Esophagus mucosa (tissue), 1 donor: ENCODE measurements at regions not wholly inside any gene's neighbourhood (a gene's known extent, or its start where the extent isn't known, plus 50 kb on each side); places are given as distances from the start of the nearest gene placed in this dataset.

ENCODE experiments used
- ATAC-seq: fragments of 200-7000 bp; cut with Tn5 transposase; one replicate; pipeline ENCODE4 v1.9.1; 2020
- donor health status: DM: yes; HTN: yes; CAD: no.

DNA sequence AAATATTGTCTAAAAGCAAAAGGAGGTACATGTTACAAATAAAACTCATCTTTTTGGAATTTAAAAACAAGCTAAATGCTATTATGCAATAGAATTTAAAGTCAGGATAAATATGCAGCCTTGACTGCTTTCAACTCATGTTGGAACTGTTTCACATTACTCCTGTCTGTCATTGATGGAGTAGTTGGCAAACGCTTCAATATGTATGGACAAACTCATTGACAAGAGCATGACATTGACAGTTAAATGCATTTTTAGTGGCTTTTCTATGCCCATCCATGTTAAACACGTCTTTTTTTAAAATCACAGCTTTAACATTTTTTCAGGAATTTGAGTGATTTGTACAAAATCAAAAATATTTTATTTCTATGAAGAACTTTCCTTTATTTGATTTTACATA is 1560.5 kb downstream of the KCNT2 start:
- no peak for ATAC-seq

DNA sequence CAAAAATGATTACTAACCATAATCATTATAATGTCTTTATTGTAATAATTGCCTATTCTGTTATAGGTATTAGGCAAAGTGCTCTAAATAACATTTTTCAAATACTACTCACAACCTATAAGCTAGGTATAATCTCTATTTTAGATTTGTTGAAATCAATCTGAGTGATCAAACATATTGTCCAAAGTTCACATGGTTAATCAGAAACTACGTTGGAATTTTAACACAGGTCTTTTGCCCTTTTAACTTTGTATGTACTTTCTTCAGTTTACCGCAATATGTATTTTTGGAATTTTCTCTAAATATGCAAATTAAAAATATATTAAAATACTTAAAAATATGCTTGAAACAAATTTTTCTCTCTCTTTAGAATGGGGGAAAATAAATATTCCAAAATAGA is 1563.2 kb downstream of the KCNT2 start:
- no peak for ATAC-seq

DNA sequence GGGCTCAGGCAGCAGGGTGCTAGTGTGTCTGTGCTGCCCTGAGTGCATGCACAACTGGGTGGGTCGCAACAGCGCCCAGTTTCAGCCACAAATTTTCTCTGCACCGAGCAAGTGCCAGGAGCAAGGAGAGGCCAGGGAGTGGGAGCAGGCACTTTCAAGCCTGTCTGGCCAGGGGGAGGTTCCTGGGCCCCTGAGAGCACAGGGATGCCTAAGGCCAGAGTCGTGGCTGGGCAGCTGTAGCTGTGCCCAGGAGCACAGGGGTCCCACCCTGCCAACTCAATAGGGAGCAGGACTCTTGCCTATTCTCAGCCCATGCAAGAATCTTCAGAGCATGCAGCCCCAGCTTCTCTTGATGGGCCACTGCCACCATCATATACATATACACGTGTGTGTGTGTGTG is 1577.4 kb downstream of the KCNT2 start:
- no peak for ATAC-seq

DNA sequence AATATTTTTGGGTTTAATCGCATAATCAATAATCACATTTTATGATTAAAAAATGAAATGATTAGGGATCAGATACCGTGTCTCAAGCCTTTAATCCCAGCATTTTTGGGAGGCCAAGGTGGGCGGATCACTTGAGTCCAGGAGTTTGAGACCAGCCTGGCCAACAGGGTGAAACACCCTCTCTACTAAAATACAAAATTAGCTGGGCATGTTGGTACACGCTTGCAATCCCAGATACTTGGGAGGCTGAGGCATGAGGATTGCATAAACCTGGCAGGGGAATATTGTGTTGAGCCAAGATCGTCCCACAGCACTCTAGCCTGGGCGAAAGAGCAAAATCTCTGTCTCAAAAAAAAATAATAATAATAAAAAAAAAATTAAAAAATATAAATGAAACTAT is 1581.4 kb downstream of the KCNT2 start:
- no peak for ATAC-seq

DNA sequence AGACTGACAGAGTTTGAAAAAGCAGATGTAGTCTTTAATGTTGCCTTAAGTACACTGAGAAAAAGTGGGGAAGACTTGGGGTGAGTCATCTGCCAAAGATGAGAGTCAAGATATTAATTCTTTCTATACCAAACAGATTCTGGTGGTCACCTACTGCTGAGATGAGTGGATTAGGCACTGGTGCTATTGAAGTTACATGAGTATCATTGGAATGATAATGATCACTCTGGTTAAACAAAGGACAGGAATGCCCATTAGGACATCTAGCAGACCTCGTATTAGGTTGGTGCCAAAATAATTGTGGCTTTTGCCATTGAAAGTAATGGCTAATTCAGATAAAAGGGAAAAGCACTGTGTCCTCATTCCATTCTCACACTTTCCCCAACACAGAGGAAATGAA is 1588.9 kb downstream of the KCNT2 start:
- ATAC-seq = no peak

DNA sequence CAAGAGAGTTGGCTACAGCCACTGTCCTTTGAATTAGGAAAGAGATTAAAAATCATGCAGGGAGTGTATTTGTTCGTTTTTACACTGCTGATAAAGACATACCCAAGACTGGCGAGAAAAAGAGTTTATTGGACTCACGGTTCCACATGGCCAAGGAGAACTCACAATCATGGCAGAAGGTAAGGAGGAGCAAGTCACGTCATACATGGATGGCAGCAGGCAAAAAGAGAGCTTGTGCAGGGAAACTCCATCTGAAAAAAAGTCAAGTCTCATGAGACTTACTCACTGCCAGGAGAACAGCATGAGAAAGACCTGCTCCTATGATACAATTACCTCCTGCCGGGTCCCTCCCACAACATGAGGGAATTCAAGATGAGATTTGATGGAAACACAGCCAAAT is 1595.2 kb downstream of the KCNT2 start:
- no peak for ATAC-seq

DNA sequence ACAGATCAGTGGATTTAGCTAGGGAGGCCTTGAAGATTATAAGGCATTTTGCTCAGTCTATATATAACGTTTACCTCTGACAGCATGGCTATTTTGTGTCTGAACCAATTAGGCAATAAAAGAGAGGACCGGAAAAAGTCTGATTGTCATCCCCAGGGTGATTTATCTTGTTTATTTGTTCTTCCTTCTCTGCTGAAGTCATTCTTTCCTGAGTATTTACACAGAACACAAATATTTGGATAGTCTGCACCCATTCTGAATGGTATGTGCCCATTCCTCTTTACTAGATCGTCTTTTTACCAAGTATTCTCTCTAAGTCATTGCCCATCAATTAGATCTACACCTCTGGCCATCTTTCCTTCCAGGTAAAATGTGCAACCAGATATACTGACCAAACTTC is 1602.9 kb downstream of the KCNT2 start:
- ATAC-seq = no peak

DNA sequence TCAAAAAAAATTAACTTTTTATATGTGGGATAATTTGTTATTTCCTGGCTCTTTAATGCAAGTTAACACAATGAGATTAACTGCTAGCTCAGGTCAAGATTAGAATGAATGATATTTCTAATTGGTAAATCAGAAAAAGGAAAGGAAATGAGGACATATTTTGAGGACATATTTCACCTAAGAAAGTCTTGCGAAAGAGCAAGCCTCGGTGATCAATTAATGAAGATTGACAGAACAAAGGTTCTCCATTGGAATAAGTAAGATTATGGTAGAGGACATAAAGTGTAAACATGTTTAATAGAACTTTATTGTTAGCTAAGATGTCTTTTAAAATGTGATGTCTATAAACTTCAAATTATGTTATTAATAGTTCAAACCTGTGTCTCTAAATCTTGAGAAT is 1617.8 kb downstream of the KCNT2 start:
- ATAC-seq = no peak

DNA sequence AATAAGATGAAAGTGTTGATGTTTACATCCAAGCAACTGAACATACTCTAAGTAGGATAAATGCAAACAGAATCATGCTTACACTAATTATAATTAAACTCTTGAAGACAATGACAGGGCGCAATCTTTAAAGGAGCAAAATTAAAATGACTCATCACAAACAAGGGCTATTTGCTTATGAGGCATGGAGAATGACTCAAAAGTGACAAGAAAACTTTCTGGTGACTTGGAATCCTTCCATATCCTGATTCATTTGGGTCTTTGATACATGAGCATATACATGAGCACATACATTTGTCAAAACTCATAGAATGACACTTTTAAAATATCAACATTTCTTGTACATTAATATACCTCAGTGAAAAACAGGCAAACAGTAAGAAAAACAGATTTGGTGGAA is 1632.3 kb downstream of the KCNT2 start:
- ATAC-seq = peak; percentile 20

DNA sequence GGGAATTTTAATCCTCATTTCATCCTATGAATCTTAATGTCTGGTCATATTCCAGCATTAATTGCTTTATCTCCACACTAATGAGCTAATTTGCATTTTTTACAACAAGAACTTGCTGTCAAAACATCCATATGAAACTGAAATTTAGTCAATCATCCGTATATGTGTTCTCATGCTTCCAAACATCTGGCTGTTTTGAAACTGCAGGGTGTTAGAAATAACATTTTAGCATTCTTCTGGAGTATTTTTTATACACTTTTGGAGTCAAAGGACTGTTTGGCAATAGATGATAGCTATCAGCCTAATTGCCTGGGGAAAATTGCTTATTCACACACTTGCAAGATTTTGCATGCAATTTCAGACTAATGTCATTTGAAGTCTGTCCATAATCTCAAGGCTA is 1639.3 kb downstream of the KCNT2 start:
- no peak for ATAC-seq

DNA sequence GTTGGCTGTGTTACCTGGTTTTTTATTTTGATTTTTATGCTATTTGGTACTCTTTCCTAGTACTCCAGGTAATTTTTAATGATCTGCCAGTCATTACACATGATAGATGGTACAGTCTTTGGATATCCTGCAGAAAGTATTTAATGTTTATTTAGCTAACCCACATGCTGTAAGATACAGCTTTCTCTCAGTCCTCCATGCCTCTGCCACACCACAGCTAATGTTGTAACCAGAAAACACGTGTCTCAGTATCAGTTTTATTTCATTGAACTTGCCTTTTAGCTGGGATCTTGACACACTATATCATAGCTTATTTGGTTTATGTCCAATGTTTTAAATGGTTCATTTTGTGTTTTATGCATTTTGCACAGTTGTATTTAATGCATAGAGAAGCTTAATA is 1648.4 kb downstream of the KCNT2 start:
- ATAC-seq = no peak

DNA sequence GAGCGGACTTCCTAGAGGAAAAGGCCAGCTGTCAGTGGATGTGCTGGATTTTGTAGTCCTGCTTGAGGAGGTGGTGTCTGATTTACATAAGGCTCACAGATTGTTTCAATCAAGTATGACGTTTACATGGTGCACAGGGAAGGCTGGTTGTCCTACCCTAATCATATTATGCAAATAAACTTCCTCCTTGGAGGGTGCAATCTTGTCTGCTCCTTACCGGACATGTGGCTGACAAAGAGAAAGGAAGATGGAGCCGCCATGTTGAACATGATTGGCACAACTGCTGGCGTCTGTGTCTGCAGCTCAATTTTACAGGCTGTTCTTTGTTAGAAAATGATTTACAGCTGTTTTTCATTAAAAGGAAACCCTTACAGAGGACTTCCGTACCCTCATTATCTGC is 1656.1 kb downstream of the KCNT2 start:
- ATAC-seq = no peak

DNA sequence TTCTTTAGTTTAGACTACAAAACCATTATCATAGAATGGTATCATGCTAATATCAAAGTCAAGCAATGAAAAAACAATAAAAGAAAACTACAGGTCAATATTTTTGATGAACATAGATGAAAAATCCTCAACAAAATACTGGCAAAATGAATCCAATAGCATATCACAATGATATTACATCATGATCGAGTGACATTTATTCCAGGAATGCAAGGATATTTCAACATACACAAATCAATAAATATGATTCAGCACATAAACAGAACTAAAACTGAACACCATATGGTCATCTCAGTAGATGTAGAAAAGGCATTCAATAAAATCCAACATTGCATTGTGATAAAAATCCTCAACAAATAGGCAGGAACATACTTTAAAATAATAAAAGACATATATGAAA is 1657.7 kb downstream of the KCNT2 start:
- ATAC-seq = no peak

DNA sequence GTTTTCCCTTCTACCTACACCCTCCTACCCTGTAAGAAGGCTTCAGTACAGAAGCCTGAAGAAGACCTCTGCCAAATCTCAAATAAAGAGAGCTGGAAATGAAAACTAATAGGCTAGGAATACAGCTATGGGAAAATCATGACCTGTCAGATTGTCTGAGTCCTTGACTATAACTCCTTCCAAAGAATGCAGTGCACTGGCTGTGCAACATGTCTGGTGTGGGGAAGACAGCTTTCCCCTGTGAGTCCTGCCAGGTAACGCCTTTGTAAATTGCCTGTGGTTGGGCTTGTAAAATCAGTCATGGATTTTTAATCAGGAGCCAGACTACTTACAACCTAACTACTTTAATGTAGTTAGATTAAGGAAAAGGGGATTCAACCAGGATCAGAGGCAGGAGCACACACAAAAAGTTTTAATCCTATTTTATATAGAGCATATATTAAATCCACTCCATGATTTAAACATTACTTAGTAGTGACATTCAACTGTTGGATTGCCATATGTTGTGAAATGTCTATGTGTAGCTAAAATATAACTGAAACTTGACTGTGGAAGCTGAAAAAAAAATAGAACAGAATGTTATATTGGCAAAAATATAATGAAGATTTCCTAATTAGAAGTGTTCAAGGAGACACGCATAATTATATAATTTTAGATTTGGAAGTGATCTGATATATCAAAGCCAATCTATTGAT is 1667.8 kb downstream of the KCNT2 start:
- ATAC-seq = no peak

DNA sequence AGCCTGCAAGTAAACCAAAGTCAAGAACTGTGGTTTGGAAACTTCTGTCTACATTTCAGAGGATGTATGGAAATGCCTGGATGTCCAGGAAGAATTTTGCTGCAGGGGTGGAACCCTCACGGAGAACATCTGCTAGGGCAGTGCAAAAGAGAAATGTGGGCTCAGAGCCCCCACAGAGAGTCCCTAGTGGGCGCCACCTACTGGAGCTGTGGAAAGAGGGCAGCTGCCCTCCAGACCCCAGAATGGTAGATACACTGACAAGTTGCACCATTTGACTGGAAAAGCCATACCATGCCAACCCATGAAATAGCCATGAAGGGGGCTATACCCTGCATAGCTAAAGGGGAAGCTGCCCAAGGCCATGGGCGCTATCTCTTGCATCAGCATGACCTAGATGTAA is 1672.4 kb downstream of the KCNT2 start:
- ATAC-seq = no peak

DNA sequence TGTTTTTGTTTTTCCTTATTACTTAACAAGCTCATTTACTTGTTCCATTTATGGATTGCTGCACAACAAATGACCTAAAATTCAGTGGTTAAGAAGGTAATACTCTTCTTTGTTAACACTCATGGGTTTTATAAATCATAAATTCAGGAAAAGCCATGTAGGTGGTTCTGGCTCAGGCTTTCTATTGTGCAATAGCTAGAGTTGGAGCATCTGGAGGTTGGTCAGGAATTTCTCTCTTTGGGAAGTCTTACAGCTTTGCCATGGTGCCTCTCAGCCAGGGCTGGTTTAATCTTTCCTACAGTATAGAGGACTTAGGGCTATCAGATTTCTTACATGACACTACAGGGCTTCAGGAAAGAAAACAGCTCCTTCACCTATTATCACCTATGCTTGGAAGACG is 1677.1 kb downstream of the KCNT2 start:
- no peak for ATAC-seq

DNA sequence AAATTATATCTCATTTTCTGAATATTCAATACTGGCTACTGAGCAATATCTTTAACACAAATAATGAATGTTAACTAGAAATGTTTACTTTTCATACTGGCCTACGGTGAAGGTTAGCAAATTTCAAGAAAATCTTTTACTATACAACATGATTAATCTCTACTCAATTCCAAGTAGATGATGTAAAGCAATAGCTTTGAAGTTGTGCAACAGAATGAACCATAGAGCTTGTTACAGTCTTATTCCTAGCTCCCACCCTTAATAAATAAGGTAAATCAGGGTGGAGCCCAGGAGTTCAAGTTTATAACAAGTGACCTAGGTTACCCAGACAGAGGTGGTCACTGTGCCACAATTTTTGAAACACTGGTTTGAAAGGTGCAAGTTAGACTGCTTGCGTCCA is 1678.1 kb downstream of the KCNT2 start:
- no peak for ATAC-seq

DNA sequence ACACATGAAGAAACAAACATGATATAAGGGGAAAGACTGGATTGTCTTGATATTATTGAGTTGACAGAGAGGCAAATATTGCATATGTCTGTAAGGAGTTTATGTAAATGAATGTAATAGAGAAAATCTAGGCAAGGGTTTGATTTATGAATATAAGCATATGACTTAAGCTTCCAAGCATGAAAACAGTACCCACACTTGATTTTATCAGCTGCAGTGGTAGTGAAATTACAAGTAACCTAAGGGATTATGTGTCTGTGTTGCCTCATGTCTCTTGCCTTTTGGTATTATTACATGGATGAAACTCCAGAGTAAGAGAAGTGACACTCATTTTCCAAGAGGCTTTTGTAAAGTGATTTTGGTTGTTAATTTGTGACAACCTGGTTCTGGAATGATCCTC is 1678.9 kb downstream of the KCNT2 start:
- no peak for ATAC-seq

DNA sequence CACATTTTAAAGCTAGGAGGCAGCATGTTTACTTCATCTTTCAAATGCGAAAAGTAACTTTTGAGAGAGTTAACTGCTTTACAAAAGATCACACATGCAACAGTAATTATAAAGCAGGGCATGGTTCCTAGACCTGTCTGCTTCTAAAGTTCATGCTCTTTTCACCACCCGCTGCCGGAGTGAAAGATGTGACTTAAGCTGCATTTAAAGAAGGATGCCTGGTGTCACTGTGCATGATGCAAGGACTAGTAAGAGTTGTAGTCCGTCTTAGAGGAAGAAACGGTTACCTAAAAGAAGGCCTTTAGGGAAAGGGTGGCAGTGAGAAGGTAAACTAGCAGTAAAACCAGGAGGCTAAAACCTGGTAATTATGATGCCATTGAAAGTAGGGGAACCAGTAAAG is 1689.1 kb downstream of the KCNT2 start:
- no peak for ATAC-seq

DNA sequence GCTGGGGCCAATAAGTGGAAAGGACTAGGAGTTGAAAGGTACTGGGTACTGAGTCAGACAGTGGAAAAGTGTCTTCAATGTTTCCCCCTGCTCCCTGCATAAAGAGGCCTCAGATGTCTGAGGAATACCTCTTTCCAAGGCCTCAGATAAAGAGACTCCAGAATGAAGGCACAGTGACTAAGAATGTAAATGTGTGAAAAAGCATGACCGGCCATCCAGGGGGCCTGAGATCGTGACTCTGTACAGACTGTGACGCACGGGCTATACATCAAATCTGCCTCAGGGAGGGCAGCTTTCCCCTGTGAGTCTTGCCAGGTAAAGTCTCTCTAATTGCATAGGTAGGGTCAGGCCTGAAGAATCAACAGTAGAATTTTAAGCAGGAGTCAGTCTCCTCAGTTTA is 1690.5 kb downstream of the KCNT2 start:
- no peak for ATAC-seq

DNA sequence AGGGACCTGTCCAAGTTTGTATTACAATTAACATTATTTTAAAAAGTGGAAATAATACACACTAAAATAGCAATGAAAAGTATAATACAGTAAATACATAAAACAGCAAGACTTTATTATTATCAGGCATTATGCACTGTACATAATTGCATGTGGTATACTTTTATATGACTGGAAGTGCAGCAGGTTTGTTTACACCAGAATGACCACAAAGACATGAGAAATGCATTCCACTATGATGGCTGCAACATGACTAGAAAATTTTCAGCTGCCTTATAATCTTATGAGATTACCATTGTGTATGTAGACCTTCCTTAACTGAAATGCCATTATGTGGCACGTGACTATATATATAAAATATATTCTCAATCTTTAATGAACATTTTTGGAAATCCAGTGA is 1699.6 kb downstream of the KCNT2 start:
- no peak for ATAC-seq

DNA sequence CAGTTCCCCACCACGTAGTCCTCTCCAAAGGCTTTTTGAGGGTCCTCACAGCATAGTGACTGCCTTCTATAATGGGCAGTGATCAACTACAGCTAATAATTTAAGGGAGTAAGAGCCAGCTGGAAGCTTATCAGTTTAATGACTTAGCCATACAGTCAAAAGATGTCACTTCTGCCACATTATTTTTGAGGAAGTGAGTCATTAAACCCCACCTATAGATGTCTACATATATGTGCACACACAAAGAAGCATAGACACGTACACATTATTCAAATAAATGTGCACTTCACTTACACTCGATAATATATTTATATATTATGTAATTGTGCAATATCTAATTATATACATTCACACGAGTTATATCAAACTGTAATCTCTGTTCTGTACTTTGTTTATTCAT is 1704.7 kb downstream of the KCNT2 start:
- ATAC-seq = no peak

DNA sequence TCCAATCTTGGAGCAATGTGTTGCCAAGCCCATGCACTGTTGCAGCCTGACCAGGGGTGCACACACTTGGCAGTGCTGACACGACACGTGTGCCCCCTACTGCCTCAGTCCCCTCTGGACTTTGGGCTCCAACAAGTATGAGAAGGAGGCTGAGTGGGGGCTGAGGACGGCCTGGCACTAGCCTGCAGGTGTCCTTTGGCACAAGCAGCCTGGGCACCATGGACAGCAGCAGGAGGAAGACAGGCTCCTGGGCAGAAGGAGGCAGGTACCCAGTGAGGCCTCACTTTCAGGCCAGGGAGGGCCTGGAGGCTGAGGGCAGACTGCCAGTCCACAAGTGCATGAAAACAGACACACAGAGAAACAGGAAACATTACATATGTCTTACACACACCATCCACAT is 1702.9 kb upstream of the B3GALT2 start:
- ATAC-seq = no peak

DNA sequence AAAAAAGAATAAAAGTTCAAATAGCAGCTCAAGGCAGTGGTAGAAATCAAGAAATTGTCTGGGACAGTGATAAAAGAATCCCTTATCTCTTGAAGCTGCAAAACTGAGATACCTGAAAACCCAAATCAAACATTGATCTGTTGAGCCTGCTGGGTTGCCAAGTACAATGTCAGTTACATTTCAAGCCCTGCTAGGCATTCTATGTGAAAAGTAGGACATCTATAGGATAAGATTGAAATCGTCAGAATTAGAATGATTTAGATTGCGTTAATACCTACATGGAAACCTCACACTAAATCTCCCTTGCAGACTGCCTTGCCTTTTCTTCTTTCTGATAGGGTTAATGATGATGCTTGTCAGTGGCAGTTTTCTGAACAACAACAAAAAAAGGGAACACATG is 1684.4 kb upstream of the B3GALT2 start:
- no peak for ATAC-seq

DNA sequence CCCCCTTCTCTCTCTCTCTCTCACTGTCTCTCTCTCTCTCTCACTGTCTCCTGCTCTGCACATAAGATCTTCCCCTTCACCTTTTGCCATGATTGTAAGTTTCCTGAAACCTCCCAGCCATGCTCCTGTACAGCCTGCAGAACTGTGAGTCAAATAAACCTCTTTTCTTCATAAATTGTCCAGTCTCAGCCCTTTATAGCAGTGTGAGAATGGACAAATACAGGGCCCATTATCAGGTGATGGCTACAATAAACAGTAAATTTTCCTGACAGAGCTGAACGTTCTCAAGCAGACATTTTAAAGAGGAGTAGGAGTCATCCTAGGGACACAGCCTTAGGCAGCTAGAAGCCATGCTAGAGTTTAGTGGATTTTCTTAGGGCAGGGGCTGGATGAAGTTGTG is 1679.7 kb upstream of the B3GALT2 start:
- no peak for ATAC-seq

DNA sequence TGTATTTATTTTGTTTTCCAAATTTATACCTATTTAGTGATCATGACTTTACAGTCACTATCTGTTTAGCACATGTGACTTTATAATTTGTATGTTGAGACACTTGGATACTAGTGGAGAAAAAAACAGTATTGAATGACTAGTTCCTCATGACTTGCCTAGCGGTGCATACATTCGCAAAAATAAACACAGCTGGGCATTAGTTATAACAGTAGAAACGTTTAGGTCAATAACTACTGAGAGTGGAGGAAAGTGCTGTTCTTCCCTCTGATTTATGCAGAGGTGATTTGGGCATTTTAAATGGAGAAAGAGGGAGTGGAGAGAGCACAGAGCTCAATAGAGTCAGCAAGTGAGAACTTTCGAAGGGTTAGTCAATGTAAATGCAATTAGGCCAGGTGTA is 1679.0 kb upstream of the B3GALT2 start:
- no peak for ATAC-seq
